ENCODE measurements at regions not wholly inside any gene's neighbourhood (a gene's known extent, or its start where the extent isn't known, plus 50 kb on each side); places are given as distances from the start of the nearest gene placed in this dataset.

GRCh38 chr16:79484237-79484636 lies 116.3 kb downstream of the MAF start:
- TF ChIP-seq ARNT (IDR thresholded peaks at IDR 0.05) (no peak), L3MBTL2 (conservative IDR thresholded peaks at IDR 0.05) (no peak), TARDBP (IDR thresholded peaks at IDR 0.05) (no peak), LEF1 (IDR thresholded peaks at IDR 0.05; ENCODE audit: borderline replicate concordance) (no peak), SUZ12 (IDR thresholded peaks at IDR 0.05) (no peak), ZNF384 (IDR thresholded peaks at IDR 0.05) (no peak), FOXM1 (IDR thresholded peaks at IDR 0.05; ENCODE audit: borderline replicate concordance) (no peak), SP1 (IDR thresholded peaks at IDR 0.05) (no peak)

All from HEK293T (cell line).